Keratinocyte (primary cell): ENCODE measurements at regions not wholly inside any gene's neighbourhood (a gene's known extent, or its start where the extent isn't known, plus 50 kb on each side); places are given as distances from the start of the nearest gene placed in this dataset.

Experiments
- DNase-seq: peaks from one replicate; pipeline ENCODE4 v3.0.0-alpha.2; 2011; ENCODE audit warnings: low read depth, missing footprints, low spot score
- FAIRE-seq: peaks from 2 replicates; lab custom pipeline; 2011; peaks lifted over from hg19 to GRCh38; lab: Jason Lieb, UNC
- H2AFZ ChIP-seq: 2 replicates; pipeline ENCODE4 v1.6.0; 2012; ENCODE audit warnings: low read length, control low read depth, inconsistent platforms; ENCODE audit not compliant: control insufficient read depth
- H3K27ac ChIP-seq: 2 replicates; pipeline ENCODE4 v1.5.1; 2011; ENCODE audit warnings: low read length; ENCODE audit not compliant: control insufficient read depth, insufficient read depth
- H3K27me3 ChIP-seq: 3 replicates; pipeline ENCODE4 v1.6.0; 2011; ENCODE audit warnings: low read length; ENCODE audit not compliant: control insufficient read depth, insufficient read depth; ENCODE audit errors: extremely low read depth
- H3K36me3 ChIP-seq, 2 experiments: 2 replicates in 1 of 2; 3 replicates in 1 of 2; pipeline ENCODE4 v1.5.1; 2011; ENCODE audit warnings: low read length in 2 of 2, mild to moderate bottlenecking in 1 of 2; ENCODE audit not compliant: control insufficient read depth in 2 of 2, insufficient read depth in 2 of 2; ENCODE audit errors: extremely low read depth in 1 of 2
- H3K4me1 ChIP-seq: 3 replicates; pipeline ENCODE4 v1.5.1; 2011; ENCODE audit warnings: low read length; ENCODE audit not compliant: control insufficient read depth, insufficient read depth; ENCODE audit errors: extremely low read depth
- H3K4me2 ChIP-seq: 3 replicates; pipeline ENCODE4 v1.6.0; 2011; ENCODE audit warnings: low read depth, low read length; ENCODE audit not compliant: control insufficient read depth, insufficient read depth; ENCODE audit errors: extremely low read depth
- H3K4me3 ChIP-seq, 3 experiments: fragments of 200-600 bp in 1 of 3; sonication (generic) in 1 of 3; 2 replicates in 2 of 3; 3 replicates in 1 of 3; pipeline ENCODE4 v1.5.1; 2011 to 2016; ENCODE audit warnings: low read length in 3 of 3, mild to moderate bottlenecking in 3 of 3, control low read depth in 2 of 3, inconsistent platforms in 1 of 3, low read depth in 1 of 3, mixed read lengths in 1 of 3, mixed run types in 1 of 3, moderate library complexity in 1 of 3; ENCODE audit not compliant: control insufficient read depth in 2 of 3, insufficient read depth in 2 of 3; ENCODE audit errors: extremely low read depth in 1 of 3
- H3K79me2 ChIP-seq: 2 replicates; pipeline ENCODE4 v1.6.0; 2012; ENCODE audit warnings: low read length; ENCODE audit not compliant: control insufficient read depth, insufficient read depth
- H3K9ac ChIP-seq: 3 replicates; pipeline ENCODE4 v1.6.0; 2011; ENCODE audit warnings: low read length; ENCODE audit not compliant: control insufficient read depth, insufficient read depth; ENCODE audit errors: extremely low read depth
- H3K9me1 ChIP-seq: 3 replicates; pipeline ENCODE4 v1.6.0; 2011; ENCODE audit warnings: low read length; ENCODE audit not compliant: control insufficient read depth, insufficient read depth; ENCODE audit errors: extremely low read depth
- H3K9me3 ChIP-seq: 2 replicates; pipeline ENCODE4 v1.5.1; 2012; ENCODE audit warnings: low read depth, low read length; ENCODE audit not compliant: control insufficient read depth
- H4K20me1 ChIP-seq: 3 replicates; pipeline ENCODE4 v1.6.0; 2011; ENCODE audit warnings: low read length; ENCODE audit not compliant: control insufficient read depth, insufficient read depth; ENCODE audit errors: extremely low read depth
- EZH2 ChIP-seq: IDR thresholded peaks from one replicate; pipeline ENCODE4 v1.6.1; 2012; ENCODE audit warnings: inconsistent platforms, mild to moderate bottlenecking, low read length, moderate library complexity
- dilution Hi-C: fragments of 300-500 bp; cut with MboI; formaldehyde crosslinking; loops from one replicate; pipeline ENCODE4 v1.7.0; 2020; ENCODE audit warnings: low sequenced_read_pairs; ENCODE audit not compliant: extremely low pct_ligation_motif_present
- TF ChIP-seq, protein P1 (sequence below), 3 experiments: IDR thresholded peaks in 1 of 3; conservative IDR thresholded peaks in 1 of 3; optimal IDR thresholded peaks in 1 of 3; 2 replicates in 2 of 3; 3 replicates in 1 of 3; pipeline versions ENCODE3 to v1.5.1; 2011; ENCODE audit warnings: low read length in 3 of 3, mild to moderate bottlenecking in 3 of 3, moderate library complexity in 2 of 3, control low read depth in 1 of 3, inconsistent platforms in 1 of 3; ENCODE audit not compliant: insufficient read depth in 2 of 3; ENCODE audit errors: extremely low read depth in 1 of 3

DNA sequence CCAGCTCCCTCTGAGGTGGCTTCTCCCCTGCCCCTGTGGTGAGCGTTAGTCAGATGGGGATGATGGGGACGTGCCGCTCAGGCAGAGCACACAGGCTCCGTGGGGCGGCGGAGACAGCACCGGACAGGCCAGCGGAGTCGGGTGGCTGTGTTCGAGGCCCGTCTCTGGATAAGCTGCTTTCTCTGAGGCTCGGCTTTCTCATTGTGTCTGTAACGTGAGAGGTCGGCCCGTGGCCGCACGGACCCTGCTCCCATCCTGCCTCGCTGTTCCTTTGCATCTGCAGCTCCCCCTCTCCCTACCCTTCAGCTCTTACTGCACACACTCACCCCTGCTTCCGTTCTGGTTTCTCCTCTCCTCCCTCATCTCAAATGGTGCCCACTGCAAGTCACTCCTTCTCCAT is 62.5 kb downstream of the FAM43A start:
- no peak for DNase-seq
- Histone ChIP-seq H2AFZ (no peak overlapping the region), H3K27me3 (peaks cover 7% of the 10 kb centered on the region), H3K9me3 (no peaks in the 10 kb centered on the region), H4K20me1 (no peaks in the 10 kb centered on the region), H3K4me2 (no peak overlapping the region), H3K79me2 (no peaks in the 10 kb centered on the region), H3K9ac (no peak overlapping the region), H3K4me3 (no peak overlapping the region), H3K36me3 (no peaks in the 10 kb centered on the region), H3K4me1 (no peaks in the 10 kb centered on the region), H3K27ac (no peak overlapping the region), H3K9me1 (no peaks in the 10 kb centered on the region)
- dilution Hi-C loops = no loop called here
- no peak for FAIRE-seq
- TF ChIP-seq EZH2 = no peak
- TF ChIP-seq, protein P1, sequence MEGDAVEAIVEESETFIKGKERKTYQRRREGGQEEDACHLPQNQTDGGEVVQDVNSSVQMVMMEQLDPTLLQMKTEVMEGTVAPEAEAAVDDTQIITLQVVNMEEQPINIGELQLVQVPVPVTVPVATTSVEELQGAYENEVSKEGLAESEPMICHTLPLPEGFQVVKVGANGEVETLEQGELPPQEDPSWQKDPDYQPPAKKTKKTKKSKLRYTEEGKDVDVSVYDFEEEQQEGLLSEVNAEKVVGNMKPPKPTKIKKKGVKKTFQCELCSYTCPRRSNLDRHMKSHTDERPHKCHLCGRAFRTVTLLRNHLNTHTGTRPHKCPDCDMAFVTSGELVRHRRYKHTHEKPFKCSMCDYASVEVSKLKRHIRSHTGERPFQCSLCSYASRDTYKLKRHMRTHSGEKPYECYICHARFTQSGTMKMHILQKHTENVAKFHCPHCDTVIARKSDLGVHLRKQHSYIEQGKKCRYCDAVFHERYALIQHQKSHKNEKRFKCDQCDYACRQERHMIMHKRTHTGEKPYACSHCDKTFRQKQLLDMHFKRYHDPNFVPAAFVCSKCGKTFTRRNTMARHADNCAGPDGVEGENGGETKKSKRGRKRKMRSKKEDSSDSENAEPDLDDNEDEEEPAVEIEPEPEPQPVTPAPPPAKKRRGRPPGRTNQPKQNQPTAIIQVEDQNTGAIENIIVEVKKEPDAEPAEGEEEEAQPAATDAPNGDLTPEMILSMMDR (optimal IDR thresholded peaks at IDR 0.05 in 1 of 3, IDR thresholded peaks at IDR 0.05 in 1 of 3, conservative IDR thresholded peaks at IDR 0.05 in 1 of 3; ENCODE audit: extremely low read depth in 1 of 3, insufficient read depth in 2 of 3, low read length in 3 of 3) = no peak

DNA sequence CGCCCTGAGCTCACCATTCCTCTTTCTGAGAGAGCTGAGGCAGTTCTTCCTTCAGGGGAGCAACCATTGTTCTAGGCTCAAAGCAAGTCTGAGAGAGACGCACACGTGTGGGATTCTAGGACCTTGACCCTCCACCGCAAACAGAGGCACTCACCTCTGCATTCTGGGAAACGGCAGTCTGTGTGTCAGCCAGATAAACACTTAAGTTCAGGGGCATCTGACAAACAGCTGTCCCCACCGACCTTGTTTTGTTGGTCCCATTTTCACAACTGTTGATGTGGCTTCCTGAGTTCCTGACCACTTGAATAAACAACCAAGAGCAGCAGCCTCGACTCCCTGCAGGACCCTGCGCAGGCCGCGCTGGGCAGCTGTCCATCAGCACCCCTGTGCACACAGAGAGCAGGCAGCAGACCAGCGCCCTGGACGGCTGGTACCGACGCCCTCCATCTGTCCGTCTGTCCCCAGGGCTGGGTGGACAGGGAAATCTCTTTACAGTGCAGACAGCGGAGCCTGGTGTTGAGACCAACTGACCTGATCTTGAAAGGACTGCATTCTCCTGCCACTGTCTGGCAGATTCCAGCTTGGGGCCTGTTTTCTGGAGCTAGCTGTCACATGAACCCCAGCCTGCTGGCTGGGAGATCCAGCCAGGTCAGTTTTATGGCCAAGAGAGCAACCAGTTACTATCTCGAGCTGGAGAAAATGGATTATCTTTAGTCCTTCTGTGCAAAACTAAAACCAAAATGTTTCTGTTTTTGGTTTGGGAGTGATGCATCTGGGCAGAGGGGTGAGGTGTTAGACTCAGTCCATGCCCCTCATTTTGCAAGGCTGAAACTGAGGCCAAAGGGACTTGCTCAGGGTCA is 64.2 kb downstream of the FAM43A start:
- no peak for FAIRE-seq
- no peak for TF ChIP-seq EZH2
- TF ChIP-seq, protein P1 (optimal IDR thresholded peaks at IDR 0.05 in 1 of 3, IDR thresholded peaks at IDR 0.05 in 1 of 3, conservative IDR thresholded peaks at IDR 0.05 in 1 of 3; ENCODE audit: extremely low read depth in 1 of 3, insufficient read depth in 2 of 3, low read length in 3 of 3) = no peak
- dilution Hi-C loops = no loop called here
- no peak overlapping the region for H3K4me2 ChIP-seq
- no peak overlapping the region for H3K4me3 ChIP-seq
- no peak for DNase-seq
- no peaks in the 10 kb centered on the region for H3K4me1 ChIP-seq
- no peaks in the 10 kb centered on the region for H3K79me2 ChIP-seq
- H3K9me1 ChIP-seq = no peaks in the 10 kb centered on the region
- H4K20me1 ChIP-seq = no peaks in the 10 kb centered on the region
- H2AFZ ChIP-seq = no peak overlapping the region
- H3K36me3 ChIP-seq = no peaks in the 10 kb centered on the region
- H3K9ac ChIP-seq = no peak overlapping the region
- no peaks in the 10 kb centered on the region for H3K9me3 ChIP-seq
- no peak overlapping the region for H3K27ac ChIP-seq
- H3K27me3 ChIP-seq = peaks cover 4% of the 10 kb centered on the region
